DND-41 (cell line): ENCODE measurements at regions not wholly inside any gene's neighbourhood (a gene's known extent, or its start where the extent isn't known, plus 50 kb on each side); places are given as distances from the start of the nearest gene placed in this dataset.

Source experiments
- ATAC-seq: fragments of 200-7000 bp; cut with Tn5 transposase; 3 replicates; pipeline ENCODE4 v1.9.1; 2021; ENCODE audit warnings: low read depth; ENCODE audit not compliant: insufficient read depth
- DNase-seq: peaks from one replicate; pipeline ENCODE4 v3.0.0-alpha.2; 2020
- H2AFZ ChIP-seq: 2 replicates; pipeline ENCODE4 v1.6.0; 2012; ENCODE audit warnings: low read depth, low read length
- H3K27ac ChIP-seq: 2 replicates; pipeline ENCODE4 v1.5.1; 2012; ENCODE audit warnings: low read length, inconsistent platforms
- H3K27me3 ChIP-seq: fragments of 200-600 bp; sonication (generic); 2 replicates; pipeline ENCODE4 v1.6.0; 2012; ENCODE audit warnings: low read length, mild to moderate bottlenecking, inconsistent platforms; ENCODE audit not compliant: insufficient read depth, poor library complexity
- H3K36me3 ChIP-seq: 2 replicates; pipeline ENCODE4 v1.5.1; 2012; ENCODE audit warnings: low read length, inconsistent platforms; ENCODE audit not compliant: insufficient read depth
- H3K4me1 ChIP-seq: 2 replicates; pipeline ENCODE4 v1.5.1; 2012; ENCODE audit warnings: mild to moderate bottlenecking, low read length; ENCODE audit not compliant: insufficient read depth
- H3K4me2 ChIP-seq: 2 replicates; pipeline ENCODE4 v1.6.0; 2012; ENCODE audit warnings: mild to moderate bottlenecking, moderate library complexity, low read length, inconsistent platforms; ENCODE audit not compliant: insufficient read depth
- H3K4me3 ChIP-seq, 2 experiments: fragments of 200-600 bp in 1 of 2; shearing (Covaris generic) in 1 of 2; 2 replicates each; pipeline ENCODE4 v1.5.1; 2012 to 2016; ENCODE audit warnings: inconsistent platforms in 2 of 2, low read length in 2 of 2, mild to moderate bottlenecking in 2 of 2, low read depth in 1 of 2, moderate library complexity in 1 of 2
- H3K79me2 ChIP-seq: 2 replicates; pipeline ENCODE4 v1.6.0; 2012; ENCODE audit warnings: low read length, inconsistent platforms; ENCODE audit not compliant: insufficient read depth
- H3K9ac ChIP-seq: 2 replicates; pipeline ENCODE4 v1.6.0; 2012; ENCODE audit warnings: low read depth, mild to moderate bottlenecking, inconsistent platforms, low read length, moderate library complexity
- H3K9me3 ChIP-seq: 2 replicates; pipeline ENCODE4 v1.5.1; 2012; ENCODE audit warnings: low read length, moderate library complexity, mild to moderate bottlenecking, inconsistent platforms; ENCODE audit not compliant: insufficient read depth, severe bottlenecking
- H4K20me1 ChIP-seq: 2 replicates; pipeline ENCODE4 v1.6.0; 2012; ENCODE audit warnings: low read length; ENCODE audit not compliant: insufficient read depth
- EZH2 ChIP-seq: IDR thresholded peaks from 3 replicates; pipeline ENCODE4 v1.6.1; 2012; ENCODE audit warnings: borderline replicate concordance, low read depth, mild to moderate bottlenecking, moderate library complexity, low read length, inconsistent platforms; ENCODE audit not compliant: severe bottlenecking
- TF ChIP-seq, protein P1 (sequence below): IDR thresholded peaks from 2 replicates; pipeline ENCODE4 v1.5.1; 2012; ENCODE audit warnings: borderline replicate concordance, low read length, moderate library complexity, mild to moderate bottlenecking; ENCODE audit not compliant: poor library complexity, severe bottlenecking; ENCODE audit errors: extremely low read depth

DNA sequence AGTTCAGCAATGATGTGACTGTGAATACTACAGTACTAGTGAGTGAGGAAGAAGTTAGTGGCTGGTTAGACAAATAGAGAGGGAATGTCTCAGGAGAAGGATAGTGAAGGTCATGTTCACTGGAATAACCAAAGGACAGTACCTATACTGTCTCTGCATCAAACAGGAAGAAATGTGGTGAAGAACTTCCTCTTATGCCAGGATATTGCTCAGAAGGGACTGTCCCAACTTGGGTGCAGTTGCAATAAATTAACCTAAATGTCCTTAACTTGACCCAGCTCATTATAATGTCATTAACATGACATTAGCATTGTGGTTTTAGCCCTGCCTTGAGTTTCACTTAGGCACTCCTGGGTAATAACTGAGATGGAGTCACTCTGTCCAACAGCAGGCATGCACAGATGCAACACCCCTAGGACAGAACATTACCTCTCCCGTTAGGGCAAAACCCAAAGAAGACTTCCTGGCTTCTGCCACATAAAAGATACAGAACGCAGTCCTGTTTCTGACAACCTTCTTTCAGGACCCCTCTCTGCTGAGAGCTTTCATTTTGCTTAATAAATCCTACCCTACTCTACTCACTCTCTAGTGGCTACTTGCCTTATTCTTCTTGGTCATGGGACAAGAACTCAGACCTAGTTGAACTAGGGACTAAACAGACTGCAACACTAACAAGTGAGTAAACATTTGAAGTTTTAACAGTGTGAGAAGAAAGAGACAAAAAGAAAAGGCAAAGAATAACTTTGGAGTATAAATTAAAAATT, 1591.6 kb upstream of the MIR17HG start:
- no peak overlapping the region for H2AFZ ChIP-seq
- no peak overlapping the region for H3K9ac ChIP-seq
- no peak for ATAC-seq

DNA sequence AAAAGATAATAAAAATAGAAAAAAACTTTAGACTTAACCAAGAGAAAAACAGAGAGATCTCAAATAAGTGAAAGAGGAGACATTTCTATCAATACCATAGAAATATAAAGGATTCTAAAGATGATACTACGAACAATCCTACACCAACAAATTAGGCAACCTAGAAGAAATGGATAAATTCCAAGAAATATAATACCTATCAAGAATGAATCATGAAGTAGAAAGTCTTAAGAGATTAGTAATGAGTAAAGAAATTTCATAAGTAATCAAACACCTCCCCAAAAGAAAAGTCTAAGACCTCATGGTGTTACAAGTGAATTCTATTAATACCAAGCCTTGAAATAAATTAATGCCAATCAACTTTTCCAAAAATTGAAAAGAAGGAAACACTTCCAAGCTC, 1584.5 kb upstream of the MIR17HG start:
- Histone ChIP-seq H3K9ac (no peak overlapping the region), H3K9me3 (no peaks in the 10 kb centered on the region), H3K4me2 (no peak overlapping the region), H3K79me2 (no peaks in the 10 kb centered on the region), H3K36me3 (no peaks in the 10 kb centered on the region), H2AFZ (no peak overlapping the region), H3K4me1 (no peaks in the 10 kb centered on the region), H4K20me1 (no peaks in the 10 kb centered on the region), H3K4me3 (no peak overlapping the region), H3K27me3 (no peaks in the 10 kb centered on the region), H3K27ac (no peak overlapping the region)
- ATAC-seq (no peak), DNase-seq (no peak)
- no peak for TF ChIP-seq EZH2
- TF ChIP-seq, protein P1, sequence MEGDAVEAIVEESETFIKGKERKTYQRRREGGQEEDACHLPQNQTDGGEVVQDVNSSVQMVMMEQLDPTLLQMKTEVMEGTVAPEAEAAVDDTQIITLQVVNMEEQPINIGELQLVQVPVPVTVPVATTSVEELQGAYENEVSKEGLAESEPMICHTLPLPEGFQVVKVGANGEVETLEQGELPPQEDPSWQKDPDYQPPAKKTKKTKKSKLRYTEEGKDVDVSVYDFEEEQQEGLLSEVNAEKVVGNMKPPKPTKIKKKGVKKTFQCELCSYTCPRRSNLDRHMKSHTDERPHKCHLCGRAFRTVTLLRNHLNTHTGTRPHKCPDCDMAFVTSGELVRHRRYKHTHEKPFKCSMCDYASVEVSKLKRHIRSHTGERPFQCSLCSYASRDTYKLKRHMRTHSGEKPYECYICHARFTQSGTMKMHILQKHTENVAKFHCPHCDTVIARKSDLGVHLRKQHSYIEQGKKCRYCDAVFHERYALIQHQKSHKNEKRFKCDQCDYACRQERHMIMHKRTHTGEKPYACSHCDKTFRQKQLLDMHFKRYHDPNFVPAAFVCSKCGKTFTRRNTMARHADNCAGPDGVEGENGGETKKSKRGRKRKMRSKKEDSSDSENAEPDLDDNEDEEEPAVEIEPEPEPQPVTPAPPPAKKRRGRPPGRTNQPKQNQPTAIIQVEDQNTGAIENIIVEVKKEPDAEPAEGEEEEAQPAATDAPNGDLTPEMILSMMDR: no peak

More for the DNA sequence above, 1591.6 kb upstream of the MIR17HG start:
- TF ChIP-seq, protein P1: no peak
- TF ChIP-seq EZH2: no peak
- H3K27me3 ChIP-seq: no peaks in the 10 kb centered on the region
- no peak for DNase-seq
- no peaks in the 10 kb centered on the region for H4K20me1 ChIP-seq
- H3K79me2 ChIP-seq: no peaks in the 10 kb centered on the region
- peaks cover 5% of the 10 kb centered on the region for H3K9me3 ChIP-seq
- no peaks in the 10 kb centered on the region for H3K4me1 ChIP-seq
- H3K4me3 ChIP-seq: no peak overlapping the region
- no peaks in the 10 kb centered on the region for H3K36me3 ChIP-seq
- H3K4me2 ChIP-seq: no peak overlapping the region
- H3K27ac ChIP-seq: no peak overlapping the region

DNA sequence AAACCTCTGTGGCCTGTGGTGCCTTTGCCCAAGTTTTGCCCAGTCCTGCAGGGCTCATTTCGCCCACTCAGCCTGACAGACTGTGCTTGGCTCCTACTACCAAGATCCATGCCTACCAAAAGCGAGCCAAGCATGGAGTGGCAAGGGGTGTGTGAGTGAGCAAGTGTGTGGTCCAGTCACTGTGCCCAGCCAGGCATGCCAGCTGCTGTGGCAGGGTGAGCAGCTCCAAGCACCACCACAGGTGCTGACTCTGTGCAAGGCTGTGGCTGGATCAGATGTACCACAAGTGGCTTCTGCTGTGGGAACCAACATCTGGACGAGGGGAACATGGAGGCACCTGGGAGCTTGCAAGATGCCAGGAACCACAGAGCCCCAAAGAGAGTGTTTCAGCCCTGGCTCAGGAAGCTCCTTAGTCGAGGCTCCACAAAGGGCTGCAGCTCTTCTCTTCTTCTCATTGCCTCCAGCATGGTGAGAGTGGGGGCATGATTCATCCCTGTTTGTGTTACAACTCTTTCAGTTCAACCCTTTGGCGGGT, 1564.2 kb upstream of the MIR17HG start:
- no peaks in the 10 kb centered on the region for H3K4me1 ChIP-seq
- no peaks in the 10 kb centered on the region for H3K36me3 ChIP-seq
- DNase-seq (no peak), ATAC-seq (no peak)
- TF ChIP-seq, protein P1: no peak
- no peak for TF ChIP-seq EZH2
- no peak overlapping the region for H3K9ac ChIP-seq
- H3K79me2 ChIP-seq: no peaks in the 10 kb centered on the region
- H3K9me3 ChIP-seq: no peaks in the 10 kb centered on the region
- H3K27me3 ChIP-seq: no peaks in the 10 kb centered on the region
- H4K20me1 ChIP-seq: no peaks in the 10 kb centered on the region
- no peak overlapping the region for H3K4me3 ChIP-seq
- no peak overlapping the region for H3K27ac ChIP-seq
- H2AFZ ChIP-seq: no peak overlapping the region
- H3K4me2 ChIP-seq: no peak overlapping the region
